Suprapubic skin (tissue), 4 donors: ENCODE measurements at regions not wholly inside any gene's neighbourhood (a gene's known extent, or its start where the extent isn't known, plus 50 kb on each side); places are given as distances from the start of the nearest gene placed in this dataset.

Experiments used
- CTCF ChIP-seq, 2 donors: fragments of 200-600 bp in 1 of 2; fragments of 450-650 bp in 1 of 2; sonication (generic) in 1 of 2; IDR thresholded peaks; one replicate each; pipeline ENCODE4 v1.5.1; 2016 to 2019; ENCODE audit warnings: antibody characterized with exemption in 2 of 2, mild to moderate bottlenecking in 1 of 2, moderate library complexity in 1 of 2
- POLR2A ChIP-seq, 2 donors: fragments of 450-650 bp; IDR thresholded peaks; one replicate each; pipeline ENCODE4 v1.6.1; 2017; ENCODE audit warnings: antibody characterized with exemption in 2 of 2, mild to moderate bottlenecking in 2 of 2, moderate library complexity in 2 of 2
- POLR2AphosphoS5 ChIP-seq, 3 donors: sonication (generic); formaldehyde crosslinking; IDR thresholded peaks; one replicate each; pipeline ENCODE4 v1.6.1; 2017; ENCODE audit warnings: antibody characterized with exemption in 3 of 3

DNA sequence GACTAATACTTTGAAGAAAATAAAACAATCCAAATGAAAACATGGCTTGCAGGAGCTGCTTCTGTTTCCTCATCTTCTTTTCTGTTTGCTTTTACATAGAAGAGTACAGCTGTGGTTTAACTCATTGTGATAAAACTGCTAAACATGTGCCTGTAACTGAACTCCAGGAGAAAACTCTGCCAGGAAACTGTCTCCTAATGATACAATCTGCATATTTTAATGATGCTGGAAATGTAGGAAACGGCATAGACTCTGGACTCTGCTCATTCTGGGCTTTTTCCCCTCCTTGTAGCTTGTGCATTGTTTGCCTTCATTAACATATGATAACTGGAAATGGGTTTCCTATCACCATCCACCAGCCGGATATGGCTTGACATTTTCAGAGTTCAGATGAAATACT, 813.3 kb upstream of the WWC1 start:
- TF ChIP-seq POLR2AphosphoS5 (IDR thresholded peaks at IDR 0.05) (no peak), CTCF (IDR thresholded peaks at IDR 0.05) (no peak), POLR2A (IDR thresholded peaks at IDR 0.05) (no peak)
